DOHH2 (cell line): ENCODE measurements at regions not wholly inside any gene's neighbourhood (a gene's known extent, or its start where the extent isn't known, plus 50 kb on each side); places are given as distances from the start of the nearest gene placed in this dataset.

Experiments used
- H3F3A ChIP-seq: fragments of 200-600 bp; sonication (generic), shearing (Covaris generic); 2 replicates; pipeline ENCODE4 v1.6.0; 2016; ENCODE audit warnings: antibody characterized with exemption, mild to moderate bottlenecking; ENCODE audit not compliant: control insufficient read depth, insufficient read depth
- H3K27ac ChIP-seq: fragments of 200-600 bp; sonication (generic); 2 replicates; pipeline ENCODE4 v1.5.1; 2014; ENCODE audit warnings: low read depth, mild to moderate bottlenecking, low read length, moderate library complexity
- H3K27me3 ChIP-seq: fragments of 200-600 bp; sonication (generic); 2 replicates; pipeline ENCODE4 v1.6.1; 2014; ENCODE audit warnings: mild to moderate bottlenecking, low read length, mixed read lengths; ENCODE audit not compliant: control insufficient read depth
- H3K36me3 ChIP-seq: fragments of 200-600 bp; sonication (generic); 2 replicates; pipeline ENCODE4 v1.6.1; 2014; ENCODE audit warnings: mild to moderate bottlenecking, low read length, moderate library complexity, mixed read lengths; ENCODE audit not compliant: control insufficient read depth
- H3K4me1 ChIP-seq: fragments of 200-600 bp; sonication (generic); 2 replicates; pipeline ENCODE4 v1.6.1; 2014; ENCODE audit warnings: mild to moderate bottlenecking, low read length, mixed read lengths; ENCODE audit not compliant: control insufficient read depth
- H3K4me2 ChIP-seq: fragments of 200-600 bp; sonication (generic); 2 replicates; pipeline ENCODE4 v1.6.0; 2014; ENCODE audit warnings: mild to moderate bottlenecking, low read length, moderate library complexity
- H3K4me3 ChIP-seq: fragments of 200-600 bp; sonication (generic); 2 replicates; pipeline ENCODE4 v1.5.1; 2014; ENCODE audit warnings: mild to moderate bottlenecking, low read length, mixed read lengths
- H3K79me2 ChIP-seq: fragments of 200-600 bp; sonication (generic); 2 replicates; pipeline ENCODE4 v1.6.1; 2014; ENCODE audit warnings: mild to moderate bottlenecking, low read length, mixed read lengths; ENCODE audit not compliant: control insufficient read depth
- H3K9me2 ChIP-seq: fragments of 200-600 bp; sonication (generic); replicated peaks from 2 replicates; pipeline ENCODE4 v1.6.1; 2014; ENCODE audit warnings: mild to moderate bottlenecking, low read length, mixed read lengths; ENCODE audit not compliant: control insufficient read depth
- H3K9me3 ChIP-seq: fragments of 200-600 bp; sonication (generic); 2 replicates; pipeline ENCODE4 v1.6.1; 2014; ENCODE audit warnings: antibody characterized with exemption, low read length, mixed read lengths; ENCODE audit not compliant: control insufficient read depth, insufficient read depth
- H4K20me1 ChIP-seq: fragments of 200-600 bp; sonication (generic); 2 replicates; pipeline ENCODE4 v1.6.0; 2014; ENCODE audit warnings: low read depth, mild to moderate bottlenecking, antibody characterized with exemption, low read length, moderate library complexity; ENCODE audit not compliant: control insufficient read depth, insufficient read depth
- CTCF ChIP-seq: fragments of 200-600 bp; sonication (generic); IDR thresholded peaks from one replicate; pipeline ENCODE4 v1.5.1; 2014; ENCODE audit warnings: antibody characterized with exemption, mild to moderate bottlenecking, low read depth, low read length; ENCODE audit not compliant: poor library complexity, severe bottlenecking
- EZH2phosphoT487 ChIP-seq: fragments of 200-600 bp; sonication (generic); IDR thresholded peaks from 2 replicates; pipeline ENCODE4 v1.6.1; 2017; ENCODE audit warnings: borderline replicate concordance, mild to moderate bottlenecking, antibody characterized with exemption, low read length, moderate library complexity, mixed read lengths

GRCh38 chr6:113660819-113661218 lies 196.3 kb upstream of the MARCKS start:
- Histone ChIP-seq H3K9me3 (no peaks in the 10 kb centered on the region), H3K27ac (no peak overlapping the region), H3K4me2 (no peak overlapping the region), H3K4me3 (no peak overlapping the region), H3K79me2 (no peaks in the 10 kb centered on the region), H4K20me1 (no peaks in the 10 kb centered on the region), H3K27me3 (0 out of 2 replicates have a peak, but pooled peaks cover 2% of the 10 kb centered on the region), H3K9me2 (no peaks in the 10 kb centered on the region; the same call in 1 of the 2 replicates), H3F3A (no peaks in the 10 kb centered on the region), H3K4me1 (peaks cover 16% of the 10 kb centered on the region), H3K36me3 (no peaks in the 10 kb centered on the region)
- TF ChIP-seq CTCF = no peak
- no peak for TF ChIP-seq EZH2phosphoT487

GRCh38 chr6:113662093-113662665 lies 195.0 kb upstream of the MARCKS start:
- TF ChIP-seq EZH2phosphoT487 = no peak
- no peak for TF ChIP-seq CTCF
- no peaks in the 10 kb centered on the region for H3F3A ChIP-seq
- H3K27ac ChIP-seq = no peak overlapping the region

GRCh38 chr6:113662688-113663333 lies 194.3 kb upstream of the MARCKS start:
- no peaks in the 10 kb centered on the region for H3F3A ChIP-seq
- no peaks in the 10 kb centered on the region for H4K20me1 ChIP-seq
- H3K4me2 ChIP-seq = peak overlapping the region; percentile 18
- peaks cover 16% of the 10 kb centered on the region for H3K4me1 ChIP-seq
- no peaks in the 10 kb centered on the region for H3K79me2 ChIP-seq
- no peaks in the 10 kb centered on the region; the same call in 1 of the 2 replicates for H3K9me2 ChIP-seq
- no peaks in the 10 kb centered on the region for H3K9me3 ChIP-seq
- H3K27me3 ChIP-seq = 0 out of 2 replicates have a peak, but pooled peaks cover 2% of the 10 kb centered on the region
- H3K36me3 ChIP-seq = no peaks in the 10 kb centered on the region
- no peak for TF ChIP-seq EZH2phosphoT487
- no peak for TF ChIP-seq CTCF
- H3K4me3 ChIP-seq = no peak overlapping the region
- H3K27ac ChIP-seq = no peak overlapping the region

More at GRCh38 chr6:113662093-113662665, 195.0 kb upstream of the MARCKS start:
- H3K9me3 ChIP-seq = no peaks in the 10 kb centered on the region
- no peaks in the 10 kb centered on the region for H3K79me2 ChIP-seq
- H3K4me1 ChIP-seq = peaks cover 16% of the 10 kb centered on the region
- H3K36me3 ChIP-seq = no peaks in the 10 kb centered on the region
- H4K20me1 ChIP-seq = no peaks in the 10 kb centered on the region
- 0 out of 2 replicates have a peak overlapping the region, but pooled peaks have one; percentile 18 for H3K4me2 ChIP-seq
- no peaks in the 10 kb centered on the region; the same call in 1 of the 2 replicates for H3K9me2 ChIP-seq
- no peak overlapping the region for H3K4me3 ChIP-seq
- 0 out of 2 replicates have a peak, but pooled peaks cover 2% of the 10 kb centered on the region for H3K27me3 ChIP-seq
